Stimulated activated CD4-positive, alpha-beta T cell treated with anti-CD3 and anti-CD28 coated beads, Interleukin-12 subunit alpha, Interleukin-12 subunit beta, amount 100 ng/mL, for 4 hours (primary cell): ENCODE measurements at regions not wholly inside any gene's neighbourhood (a gene's known extent, or its start where the extent isn't known, plus 50 kb on each side); places are given as distances from the start of the nearest gene placed in this dataset.

ENCODE experiments used
- DNase-seq: peaks from one replicate; pipeline ENCODE4 v3.0.0-alpha.2; 2020

- DNase-seq: no peak
Measured at GRCh38 chr1:221900678-221901077, 158.8 kb upstream of the DUSP10 start.

GRCh38 chr1:221897321-221897721, 155.4 kb upstream of the DUSP10 start:
- DNase-seq: no peak

GRCh38 chr1:221892301-221892830, 150.5 kb upstream of the DUSP10 start:
- no peak for DNase-seq

- DNase-seq: no peak
Measured at GRCh38 chr1:221891708-221892107, 149.8 kb upstream of the DUSP10 start.

- DNase-seq: no peak
Measured at GRCh38 chr1:221888801-221889200, 146.9 kb upstream of the DUSP10 start.

GRCh38 chr1:221888218-221888617, 146.3 kb upstream of the DUSP10 start:
- no peak for DNase-seq

- no peak for DNase-seq
Measured at GRCh38 chr1:221887758-221888157, 145.9 kb upstream of the DUSP10 start.

GRCh38 chr1:221887415-221887746, 145.5 kb upstream of the DUSP10 start:
- DNase-seq: no peak

GRCh38 chr1:221886743-221887414, 145.0 kb upstream of the DUSP10 start:
- DNase-seq: no peak

- no peak for DNase-seq
Measured at GRCh38 chr1:221886311-221886710, 144.4 kb upstream of the DUSP10 start.

GRCh38 chr1:221884821-221885220, 142.9 kb upstream of the DUSP10 start:
- no peak for DNase-seq

GRCh38 chr1:221881805-221882581, 140.1 kb upstream of the DUSP10 start:
- no peak for DNase-seq

GRCh38 chr1:221880182-221880581, 138.3 kb upstream of the DUSP10 start:
- DNase-seq: no peak

GRCh38 chr1:221878134-221878533, 136.2 kb upstream of the DUSP10 start:
- no peak for DNase-seq

GRCh38 chr1:221877311-221877710, 135.4 kb upstream of the DUSP10 start:
- no peak for DNase-seq

- DNase-seq: no peak
Measured at GRCh38 chr1:221875004-221875330, 133.1 kb upstream of the DUSP10 start.

- DNase-seq: no peak
Measured at GRCh38 chr1:221874285-221875003, 132.6 kb upstream of the DUSP10 start.

GRCh38 chr1:221873673-221874072, 131.8 kb upstream of the DUSP10 start:
- no peak for DNase-seq

GRCh38 chr1:221871056-221871455, 129.2 kb upstream of the DUSP10 start:
- no peak for DNase-seq

- no peak for DNase-seq
Measured at GRCh38 chr1:221869779-221870178, 127.9 kb upstream of the DUSP10 start.

- no peak for DNase-seq
Measured at GRCh38 chr1:221868593-221869303, 126.9 kb upstream of the DUSP10 start.

- DNase-seq: no peak
Measured at GRCh38 chr1:221867003-221867402, 125.1 kb upstream of the DUSP10 start.

- DNase-seq: no peak
Measured at GRCh38 chr1:221865808-221866207, 123.9 kb upstream of the DUSP10 start.
